ENCODE measurements at regions not wholly inside any gene's neighbourhood (a gene's known extent, or its start where the extent isn't known, plus 50 kb on each side); places are given as distances from the start of the nearest gene placed in this dataset.

DNA sequence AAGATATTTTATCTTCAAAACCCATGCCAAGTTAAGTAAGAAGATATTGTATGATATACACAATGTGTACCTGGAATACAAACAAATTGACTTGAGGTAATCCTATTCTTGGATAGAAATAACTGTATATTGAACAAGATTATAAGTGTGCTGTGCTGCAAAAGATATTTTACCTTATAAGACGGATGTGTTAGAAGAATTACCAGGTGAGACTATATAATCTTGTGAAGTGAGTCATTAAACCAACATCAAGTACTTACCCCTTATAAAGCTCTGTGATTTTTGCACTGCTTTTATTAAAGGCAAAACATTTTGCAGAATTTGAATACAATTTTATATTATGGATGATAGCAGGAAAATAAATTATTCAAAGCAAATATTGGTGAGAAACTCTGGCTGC is 570.0 kb downstream of the MMUT start:
- no peak for DNase-seq

DNA sequence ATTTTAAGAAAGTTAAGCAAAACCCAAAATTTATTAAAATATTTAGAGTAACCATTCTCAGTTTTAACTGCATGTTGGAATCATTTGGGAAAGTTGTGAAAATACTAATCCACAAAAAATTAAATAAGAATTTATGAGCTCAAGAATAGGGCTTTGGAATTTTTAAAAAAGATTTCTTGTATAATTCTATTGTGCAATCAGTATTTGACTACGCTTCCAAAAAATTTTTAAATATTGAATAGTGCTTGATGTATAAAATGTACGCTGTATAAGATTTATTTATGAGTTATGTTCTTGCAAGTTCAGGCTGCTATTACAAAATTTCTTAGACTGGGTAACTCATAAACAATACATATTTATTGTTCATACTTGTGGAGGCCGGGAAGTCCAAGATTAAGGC is 571.7 kb downstream of the MMUT start:
- no peak for DNase-seq

GRCh38 chr6:48889429-48889828 is 573.6 kb downstream of the MMUT start:
- DNase-seq: no peak

- no peak for DNase-seq
These were observed 579.9 kb downstream of the MMUT start for GRCh38 chr6:48883116-48883515.

GRCh38 chr6:48881551-48881950 is 581.5 kb downstream of the MMUT start:
- DNase-seq: no peak

GRCh38 chr6:48869595-48869994 is 593.5 kb downstream of the MMUT start:
- no peak for DNase-seq

- DNase-seq: no peak
These were observed 596.4 kb downstream of the MMUT start for GRCh38 chr6:48866682-48867081.

- DNase-seq: no peak
These were observed 602.9 kb downstream of the MMUT start for GRCh38 chr6:48860175-48860574.

GRCh38 chr6:48859562-48860123 is 603.4 kb downstream of the MMUT start:
- DNase-seq: no peak

GRCh38 chr6:48845219-48845618 is 617.8 kb downstream of the MMUT start:
- DNase-seq: no peak

GRCh38 chr6:48844696-48845095 is 618.4 kb downstream of the MMUT start:
- no peak for DNase-seq

GRCh38 chr6:48840896-48841295 is 622.2 kb downstream of the MMUT start:
- no peak for DNase-seq

GRCh38 chr6:48839206-48839605 is 623.8 kb downstream of the MMUT start:
- no peak for DNase-seq

GRCh38 chr6:48837744-48838143 is 625.3 kb downstream of the MMUT start:
- DNase-seq: no peak

GRCh38 chr6:48835421-48835958 is 627.6 kb downstream of the MMUT start:
- DNase-seq: no peak

GRCh38 chr6:48834706-48835105 is 628.3 kb downstream of the MMUT start:
- no peak for DNase-seq

GRCh38 chr6:48833916-48834315 is 629.1 kb downstream of the MMUT start:
- no peak for DNase-seq

DNA sequence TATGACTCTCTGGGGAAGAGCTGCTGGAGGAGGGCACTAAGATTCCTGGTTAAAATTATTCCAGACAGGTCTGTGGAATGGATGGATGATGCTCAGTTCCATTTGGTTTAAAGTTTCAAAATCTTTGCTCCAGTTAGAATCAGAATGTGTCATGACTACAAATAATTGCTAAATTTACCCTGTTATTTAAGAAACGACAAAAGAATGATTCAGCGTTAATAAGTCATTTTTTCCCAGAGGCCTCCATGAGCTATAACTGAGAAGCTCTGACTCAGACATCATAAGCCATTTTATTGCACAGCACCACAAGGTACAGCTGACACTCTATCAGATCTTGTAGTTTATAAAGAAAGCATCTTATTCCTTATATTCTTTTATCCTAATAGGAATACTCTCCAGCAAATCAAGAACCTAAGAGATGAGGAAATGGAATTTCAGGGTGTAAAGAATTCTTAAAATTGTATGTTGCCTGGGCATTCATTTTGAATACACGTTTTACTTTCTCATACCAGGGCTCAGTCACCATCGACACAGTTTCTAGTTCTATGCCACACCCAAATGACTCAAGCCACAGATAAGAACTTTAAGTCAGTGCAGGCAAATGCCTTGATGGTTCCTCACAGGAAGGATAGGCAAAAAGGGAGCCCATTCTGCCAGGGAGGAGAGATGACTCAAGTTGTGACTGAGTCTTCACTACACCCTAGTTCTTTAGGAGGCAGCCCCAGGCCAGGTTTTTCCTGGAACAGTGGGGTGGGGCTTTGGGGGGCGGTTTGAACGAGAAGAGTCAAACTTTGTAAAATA is 636.0 kb downstream of the MMUT start:
- DNase-seq: no peak

GRCh38 chr6:48826152-48826515 is 636.9 kb downstream of the MMUT start:
- DNase-seq: no peak

DNA sequence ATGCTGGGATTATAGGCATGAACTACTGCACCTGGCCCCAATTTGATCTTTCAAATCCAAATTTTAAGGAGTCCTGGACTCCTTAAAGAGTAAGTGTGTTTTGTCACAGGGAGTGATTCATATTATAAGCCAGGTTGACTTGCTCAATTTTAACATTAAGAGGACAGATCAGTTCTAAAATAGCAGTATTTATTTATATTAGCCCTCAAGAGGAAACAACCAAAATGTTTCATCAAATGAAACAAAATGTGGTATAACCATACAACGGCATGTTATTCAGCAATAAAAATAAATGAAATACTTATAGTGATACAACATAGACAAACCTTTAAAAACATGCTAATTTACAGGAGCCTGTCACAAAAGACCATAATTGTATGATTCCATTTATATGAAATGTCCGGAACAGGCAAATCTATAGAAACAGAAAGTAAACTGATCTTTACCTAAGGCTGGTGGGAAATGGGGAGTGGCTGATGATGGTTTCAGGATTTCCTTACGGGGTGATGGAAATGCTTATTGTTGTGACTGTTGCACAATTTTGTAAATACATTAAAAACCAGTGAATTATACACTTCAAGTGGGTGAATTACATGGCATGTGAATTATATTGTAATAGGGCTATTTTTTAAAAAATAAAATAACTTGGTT is 637.4 kb downstream of the MMUT start:
- DNase-seq: no peak

GRCh38 chr6:48818052-48818412 is 645.0 kb downstream of the MMUT start:
- no peak for DNase-seq

GRCh38 chr6:48817333-48818051 is 645.6 kb downstream of the MMUT start:
- no peak for DNase-seq

- DNase-seq: no peak
These were observed 648.1 kb downstream of the MMUT start for GRCh38 chr6:48814957-48815356.

DNA sequence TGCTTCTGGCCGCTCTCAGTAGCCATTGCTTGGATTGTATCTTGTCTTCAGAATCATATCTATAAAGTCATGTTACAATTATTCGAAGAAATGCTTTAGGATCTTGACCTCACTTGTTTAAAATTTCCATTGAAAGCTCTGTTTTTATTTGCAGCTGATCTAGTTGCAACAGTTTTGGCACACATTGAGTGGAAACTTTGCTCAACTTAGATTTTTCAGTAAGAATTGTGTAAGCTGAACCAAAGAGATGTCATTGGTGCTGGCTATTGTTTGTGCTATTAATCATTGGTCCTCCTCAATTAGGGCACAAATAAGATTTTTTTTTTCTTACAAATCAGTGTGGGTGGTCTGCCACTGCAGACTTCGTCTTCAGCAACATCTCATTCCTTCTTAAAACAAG is 649.2 kb downstream of the MMUT start:
- no peak for DNase-seq

Measured in NCI-H510A treated with DMSO at 0.1 percent for 48 hours (cell line).